CD4-positive, alpha-beta T cell (primary cell): ENCODE measurements at regions not wholly inside any gene's neighbourhood (a gene's known extent, or its start where the extent isn't known, plus 50 kb on each side); places are given as distances from the start of the nearest gene placed in this dataset.

Source experiments
- ATAC-seq: fragments of 200-7000 bp; cut with Tn5 transposase; one replicate; pipeline ENCODE4 v1.10.0; 2022; ENCODE audit warnings: mild to moderate bottlenecking; ENCODE audit not compliant: poor library complexity
- CTCF ChIA-PET: fragments of 350-600 bp; sonication (Branson Sonifier 250); formaldehyde crosslinking; loops from one replicate; lab custom pipeline; 2021; ENCODE audit warnings: antibody characterized with exemption, inconsistent platforms; lab: Charles Lee
- POLR2A ChIA-PET: fragments of 350-600 bp; sonication (Branson Sonifier 250); formaldehyde crosslinking; loops from one replicate; lab custom pipeline; 2021; ENCODE audit warnings: antibody characterized with exemption, inconsistent platforms; lab: Charles Lee
- DNase-seq, 14 experiments: peaks; one replicate each; pipeline ENCODE4 v3.0.0-alpha.2; 2013 to 2020; ENCODE audit warnings: mixed read lengths in 2 of 14
- H3K27ac ChIP-seq, 2 donors: one replicate each; pipeline versions ENCODE4 v1.5.1 to v1.7.0; 2013; ENCODE audit warnings: low read length in 2 of 2, low read depth in 1 of 2, mild to moderate bottlenecking in 1 of 2
- H3K27me3 ChIP-seq, 2 experiments: 1 replicate in 1 of 2; 2 replicates in 1 of 2; pipeline versions ENCODE4 v1.6.1 to v1.7.0; 2013; ENCODE audit warnings: low read length in 2 of 2, control low read depth in 1 of 2, mild to moderate bottlenecking in 1 of 2, moderate library complexity in 1 of 2; ENCODE audit not compliant: insufficient read depth in 2 of 2, control insufficient read depth in 1 of 2
- H3K36me3 ChIP-seq: one replicate; pipeline ENCODE4 v1.6.1; 2013; ENCODE audit warnings: low read length, control low read depth; ENCODE audit not compliant: insufficient read depth
- H3K4me1 ChIP-seq: one replicate; pipeline ENCODE4 v1.6.1; 2013; ENCODE audit warnings: low read length, control low read depth; ENCODE audit not compliant: insufficient read depth
- H3K4me3 ChIP-seq: one replicate; pipeline ENCODE4 v1.5.1; 2013; ENCODE audit warnings: mild to moderate bottlenecking, low read length, moderate library complexity
- H3K9me3 ChIP-seq, 2 experiments: 1 replicate in 1 of 2; 2 replicates in 1 of 2; pipeline versions ENCODE4 v1.6.1 to v1.7.0; 2013; ENCODE audit warnings: low read length in 2 of 2, mild to moderate bottlenecking in 2 of 2, control low read depth in 1 of 2, moderate library complexity in 1 of 2; ENCODE audit not compliant: control insufficient read depth in 1 of 2, insufficient read depth in 1 of 2
- H3K27ac Mint-ChIP-seq: one replicate; pipeline ENCODE4 v1.8.0; 2020; ENCODE audit warnings: mixed read lengths
- H3K27me3 Mint-ChIP-seq: one replicate; pipeline ENCODE4 v1.8.0; 2021; ENCODE audit warnings: mixed read lengths
- H3K36me3 Mint-ChIP-seq: one replicate; pipeline ENCODE4 v1.8.0; 2021; ENCODE audit warnings: low read depth, mixed read lengths
- H3K4me1 Mint-ChIP-seq: one replicate; pipeline ENCODE4 v1.8.0; 2021; ENCODE audit warnings: low read depth, mixed read lengths
- H3K4me3 Mint-ChIP-seq: one replicate; pipeline ENCODE4 v1.8.0; 2020; ENCODE audit warnings: mild to moderate bottlenecking, mixed read lengths
- H3K9me3 Mint-ChIP-seq: one replicate; pipeline ENCODE4 v1.8.0; 2020; ENCODE audit warnings: mixed read lengths
- CTCF ChIP-seq: fragments of 200-600 bp; IDR thresholded peaks from one replicate; pipeline ENCODE4 v1.8.0; 2022; ENCODE audit warnings: antibody characterized with exemption, mild to moderate bottlenecking
- intact Hi-C, 2 experiments: fragments of 100-400 bp; cut with DNase I in 1 of 2; cut with micrococcal nuclease in 1 of 2; formaldehyde crosslinking; loops; one replicate each; pipeline versions ENCODE4 v1.15.1 to v1.9.0; 2023 to 2025; cut with DNase I, micrococcal nuclease

- no peaks in the 10 kb centered on the region for H3K9me3 Mint-ChIP-seq
- no peak for TF ChIP-seq CTCF
- no peak for ATAC-seq
These were observed 263.7 kb upstream of the DAPK1 start for GRCh38 chr9:87233899-87234455.

GRCh38 chr9:87234854-87235253 lies 262.8 kb upstream of the DAPK1 start:
- H3K27me3 ChIP-seq, result no peaks in the 10 kb centered on the region
- H3K27ac ChIP-seq, result no peak overlapping the region
- no peaks in the 10 kb centered on the region for H3K9me3 ChIP-seq
- Mint-ChIP-seq H3K4me1 (no peaks in the 10 kb centered on the region), H3K9me3 (no peaks in the 10 kb centered on the region), H3K36me3 (no peaks in the 10 kb centered on the region), H3K27me3 (peaks cover 5% of the 10 kb centered on the region), H3K4me3 (no peak overlapping the region), H3K27ac (no peak overlapping the region)
- H3K4me1 ChIP-seq, result no peaks in the 10 kb centered on the region
- ChIA-PET CTCF (interaction anchor here (1.1 kb wide), 1 partner anchor 14 kb away, joined by 3 read pairs; no protein-coding TSS in a partner anchor), POLR2A (no interaction called here)
- TF ChIP-seq CTCF, result no peak
- H3K36me3 ChIP-seq, result no peaks in the 10 kb centered on the region
- intact Hi-C loops, result no loop called here
- DNase-seq (no peak), ATAC-seq (no peak)
- H3K4me3 ChIP-seq, result no peak overlapping the region

More at GRCh38 chr9:87233899-87234455, 263.7 kb upstream of the DAPK1 start:
- H3K27me3 Mint-ChIP-seq, result peaks cover 5% of the 10 kb centered on the region
- no peak overlapping the region for H3K27ac ChIP-seq
- no peaks in the 10 kb centered on the region for H3K9me3 ChIP-seq
- no peaks in the 10 kb centered on the region for H3K4me1 ChIP-seq
- H3K36me3 Mint-ChIP-seq, result no peaks in the 10 kb centered on the region
- no peak overlapping the region for H3K27ac Mint-ChIP-seq
- H3K36me3 ChIP-seq, result no peaks in the 10 kb centered on the region
- no peak overlapping the region for H3K4me3 Mint-ChIP-seq
- no peak overlapping the region for H3K4me3 ChIP-seq
- H3K4me1 Mint-ChIP-seq, result no peaks in the 10 kb centered on the region
- ChIA-PET CTCF (no interaction called here), POLR2A (no interaction called here)
- no peak for DNase-seq
- H3K27me3 ChIP-seq, result no peaks in the 10 kb centered on the region
- intact Hi-C loops, result no loop called here

GRCh38 chr9:87236546-87236945 lies 261.1 kb upstream of the DAPK1 start:
- no peaks in the 10 kb centered on the region for H3K27me3 ChIP-seq
- no peaks in the 10 kb centered on the region for H3K9me3 ChIP-seq
- no peak for TF ChIP-seq CTCF
- POLR2A ChIA-PET, result no interaction called here
- H3K4me1 Mint-ChIP-seq, result no peaks in the 10 kb centered on the region
- H3K27ac ChIP-seq, result no peak overlapping the region
- no peaks in the 10 kb centered on the region for H3K36me3 Mint-ChIP-seq
- CTCF ChIA-PET, result no interaction called here
- ATAC-seq (no peak), DNase-seq (no peak)
- no peak overlapping the region for H3K27ac Mint-ChIP-seq
- peaks cover 16% of the 10 kb centered on the region for H3K27me3 Mint-ChIP-seq
- H3K4me3 Mint-ChIP-seq, result no peak overlapping the region
- no peaks in the 10 kb centered on the region for H3K9me3 Mint-ChIP-seq
- H3K4me1 ChIP-seq, result no peaks in the 10 kb centered on the region
- intact Hi-C loops, result no loop called here
- H3K36me3 ChIP-seq, result no peaks in the 10 kb centered on the region
- no peak overlapping the region for H3K4me3 ChIP-seq
